ENCODE measurements at regions not wholly inside any gene's neighbourhood (a gene's known extent, or its start where the extent isn't known, plus 50 kb on each side); places are given as distances from the start of the nearest gene placed in this dataset.

DNA sequence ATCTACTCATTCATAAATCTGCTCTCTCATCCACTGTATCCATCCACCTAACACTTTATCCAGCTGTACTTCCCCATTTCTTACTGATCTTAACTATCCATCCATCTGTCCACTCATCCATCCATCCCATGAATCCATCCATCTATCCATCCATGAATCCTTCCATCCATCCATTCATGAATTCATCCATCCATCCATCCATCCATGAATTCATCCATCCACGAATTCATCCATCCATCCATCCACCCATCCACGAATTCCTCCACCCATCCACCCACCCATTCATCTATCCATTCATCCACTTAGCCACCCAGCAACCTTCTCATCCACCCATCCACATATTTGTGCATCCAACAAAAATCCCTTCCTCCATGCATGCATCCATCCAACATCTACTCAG is 128.6 kb upstream of the MYL2 start:
- no peaks in the 10 kb centered on the region for H3K9me3 Mint-ChIP-seq
- H3K36me3 Mint-ChIP-seq, result no peaks in the 10 kb centered on the region
- POLR2A ChIA-PET, result no interaction called here
- CTCF ChIA-PET, result no interaction called here
- DNase-seq (ENCODE audit: low spot score), result no peak
- ATAC-seq, result no peak
- H3K4me1 Mint-ChIP-seq, result no peaks in the 10 kb centered on the region; the same call in 1 of the 2 replicates
- no peak overlapping the region for H3K4me3 Mint-ChIP-seq
- H3K27ac Mint-ChIP-seq, result no peak overlapping the region
- H3K27me3 Mint-ChIP-seq (ENCODE audit: low read depth), result no peaks in the 10 kb centered on the region
- TF ChIP-seq GRHL2 (CRISPR knock-in tag; IDR thresholded peaks at IDR 0.05; ENCODE audit: insufficient replicate concordance, severe bottlenecking), result no peak
- TF ChIP-seq, protein P1, sequence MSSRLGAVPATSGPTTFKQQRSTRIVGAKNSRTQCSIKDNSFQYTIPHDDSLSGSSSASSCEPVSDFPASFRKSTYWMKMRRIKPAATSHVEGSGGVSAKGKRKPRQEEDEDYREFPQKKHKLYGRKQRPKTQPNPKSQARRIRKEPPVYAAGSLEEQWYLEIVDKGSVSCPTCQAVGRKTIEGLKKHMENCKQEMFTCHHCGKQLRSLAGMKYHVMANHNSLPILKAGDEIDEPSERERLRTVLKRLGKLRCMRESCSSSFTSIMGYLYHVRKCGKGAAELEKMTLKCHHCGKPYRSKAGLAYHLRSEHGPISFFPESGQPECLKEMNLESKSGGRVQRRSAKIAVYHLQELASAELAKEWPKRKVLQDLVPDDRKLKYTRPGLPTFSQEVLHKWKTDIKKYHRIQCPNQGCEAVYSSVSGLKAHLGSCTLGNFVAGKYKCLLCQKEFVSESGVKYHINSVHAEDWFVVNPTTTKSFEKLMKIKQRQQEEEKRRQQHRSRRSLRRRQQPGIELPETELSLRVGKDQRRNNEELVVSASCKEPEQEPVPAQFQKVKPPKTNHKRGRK (CRISPR knock-in tag; IDR thresholded peaks at IDR 0.05; ENCODE audit: borderline replicate concordance), result no peak
- TF ChIP-seq TEAD1 (CRISPR knock-in tag; IDR thresholded peaks at IDR 0.05), result no peak
- no peak for TF ChIP-seq ZNF138 (CRISPR knock-in tag; conservative IDR thresholded peaks at IDR 0.05)
- TF ChIP-seq, protein P2, sequence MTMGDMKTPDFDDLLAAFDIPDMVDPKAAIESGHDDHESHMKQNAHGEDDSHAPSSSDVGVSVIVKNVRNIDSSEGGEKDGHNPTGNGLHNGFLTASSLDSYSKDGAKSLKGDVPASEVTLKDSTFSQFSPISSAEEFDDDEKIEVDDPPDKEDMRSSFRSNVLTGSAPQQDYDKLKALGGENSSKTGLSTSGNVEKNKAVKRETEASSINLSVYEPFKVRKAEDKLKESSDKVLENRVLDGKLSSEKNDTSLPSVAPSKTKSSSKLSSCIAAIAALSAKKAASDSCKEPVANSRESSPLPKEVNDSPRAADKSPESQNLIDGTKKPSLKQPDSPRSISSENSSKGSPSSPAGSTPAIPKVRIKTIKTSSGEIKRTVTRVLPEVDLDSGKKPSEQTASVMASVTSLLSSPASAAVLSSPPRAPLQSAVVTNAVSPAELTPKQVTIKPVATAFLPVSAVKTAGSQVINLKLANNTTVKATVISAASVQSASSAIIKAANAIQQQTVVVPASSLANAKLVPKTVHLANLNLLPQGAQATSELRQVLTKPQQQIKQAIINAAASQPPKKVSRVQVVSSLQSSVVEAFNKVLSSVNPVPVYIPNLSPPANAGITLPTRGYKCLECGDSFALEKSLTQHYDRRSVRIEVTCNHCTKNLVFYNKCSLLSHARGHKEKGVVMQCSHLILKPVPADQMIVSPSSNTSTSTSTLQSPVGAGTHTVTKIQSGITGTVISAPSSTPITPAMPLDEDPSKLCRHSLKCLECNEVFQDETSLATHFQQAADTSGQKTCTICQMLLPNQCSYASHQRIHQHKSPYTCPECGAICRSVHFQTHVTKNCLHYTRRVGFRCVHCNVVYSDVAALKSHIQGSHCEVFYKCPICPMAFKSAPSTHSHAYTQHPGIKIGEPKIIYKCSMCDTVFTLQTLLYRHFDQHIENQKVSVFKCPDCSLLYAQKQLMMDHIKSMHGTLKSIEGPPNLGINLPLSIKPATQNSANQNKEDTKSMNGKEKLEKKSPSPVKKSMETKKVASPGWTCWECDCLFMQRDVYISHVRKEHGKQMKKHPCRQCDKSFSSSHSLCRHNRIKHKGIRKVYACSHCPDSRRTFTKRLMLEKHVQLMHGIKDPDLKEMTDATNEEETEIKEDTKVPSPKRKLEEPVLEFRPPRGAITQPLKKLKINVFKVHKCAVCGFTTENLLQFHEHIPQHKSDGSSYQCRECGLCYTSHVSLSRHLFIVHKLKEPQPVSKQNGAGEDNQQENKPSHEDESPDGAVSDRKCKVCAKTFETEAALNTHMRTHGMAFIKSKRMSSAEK (CRISPR knock-in tag; IDR thresholded peaks at IDR 0.05; ENCODE audit: borderline replicate concordance), result no peak
- no peak for TF ChIP-seq ZNF317 (CRISPR knock-in tag; IDR thresholded peaks at IDR 0.05; ENCODE audit: borderline replicate concordance, low read depth)
- TF ChIP-seq ZNF121 (CRISPR knock-in tag; IDR thresholded peaks at IDR 0.05), result no peak
- no peak for TF ChIP-seq NFATC4 (CRISPR knock-in tag; IDR thresholded peaks at IDR 0.05)
- no peak for TF ChIP-seq CBFB (CRISPR knock-in tag; IDR thresholded peaks at IDR 0.05; ENCODE audit: low read depth)
- TF ChIP-seq CREM (CRISPR knock-in tag; IDR thresholded peaks at IDR 0.05), result no peak
- TF ChIP-seq MXD4 (CRISPR knock-in tag; IDR thresholded peaks at IDR 0.05; ENCODE audit: borderline replicate concordance), result no peak
- TF ChIP-seq, protein P3, sequence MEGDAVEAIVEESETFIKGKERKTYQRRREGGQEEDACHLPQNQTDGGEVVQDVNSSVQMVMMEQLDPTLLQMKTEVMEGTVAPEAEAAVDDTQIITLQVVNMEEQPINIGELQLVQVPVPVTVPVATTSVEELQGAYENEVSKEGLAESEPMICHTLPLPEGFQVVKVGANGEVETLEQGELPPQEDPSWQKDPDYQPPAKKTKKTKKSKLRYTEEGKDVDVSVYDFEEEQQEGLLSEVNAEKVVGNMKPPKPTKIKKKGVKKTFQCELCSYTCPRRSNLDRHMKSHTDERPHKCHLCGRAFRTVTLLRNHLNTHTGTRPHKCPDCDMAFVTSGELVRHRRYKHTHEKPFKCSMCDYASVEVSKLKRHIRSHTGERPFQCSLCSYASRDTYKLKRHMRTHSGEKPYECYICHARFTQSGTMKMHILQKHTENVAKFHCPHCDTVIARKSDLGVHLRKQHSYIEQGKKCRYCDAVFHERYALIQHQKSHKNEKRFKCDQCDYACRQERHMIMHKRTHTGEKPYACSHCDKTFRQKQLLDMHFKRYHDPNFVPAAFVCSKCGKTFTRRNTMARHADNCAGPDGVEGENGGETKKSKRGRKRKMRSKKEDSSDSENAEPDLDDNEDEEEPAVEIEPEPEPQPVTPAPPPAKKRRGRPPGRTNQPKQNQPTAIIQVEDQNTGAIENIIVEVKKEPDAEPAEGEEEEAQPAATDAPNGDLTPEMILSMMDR (IDR thresholded peaks at IDR 0.05), result no peak
- TF ChIP-seq FOXK1 (CRISPR knock-in tag; IDR thresholded peaks at IDR 0.05), result no peak
- TF ChIP-seq, protein P4, sequence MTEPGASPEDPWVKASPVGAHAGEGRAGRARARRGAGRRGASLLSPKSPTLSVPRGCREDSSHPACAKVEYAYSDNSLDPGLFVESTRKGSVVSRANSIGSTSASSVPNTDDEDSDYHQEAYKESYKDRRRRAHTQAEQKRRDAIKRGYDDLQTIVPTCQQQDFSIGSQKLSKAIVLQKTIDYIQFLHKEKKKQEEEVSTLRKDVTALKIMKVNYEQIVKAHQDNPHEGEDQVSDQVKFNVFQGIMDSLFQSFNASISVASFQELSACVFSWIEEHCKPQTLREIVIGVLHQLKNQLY (CRISPR knock-in tag; IDR thresholded peaks at IDR 0.05), result no peak
- no peak for TF ChIP-seq MYBL2 (CRISPR knock-in tag; IDR thresholded peaks at IDR 0.05)
- TF ChIP-seq GTF2I (CRISPR knock-in tag; conservative IDR thresholded peaks at IDR 0.05), result no peak
- TF ChIP-seq, protein P5, sequence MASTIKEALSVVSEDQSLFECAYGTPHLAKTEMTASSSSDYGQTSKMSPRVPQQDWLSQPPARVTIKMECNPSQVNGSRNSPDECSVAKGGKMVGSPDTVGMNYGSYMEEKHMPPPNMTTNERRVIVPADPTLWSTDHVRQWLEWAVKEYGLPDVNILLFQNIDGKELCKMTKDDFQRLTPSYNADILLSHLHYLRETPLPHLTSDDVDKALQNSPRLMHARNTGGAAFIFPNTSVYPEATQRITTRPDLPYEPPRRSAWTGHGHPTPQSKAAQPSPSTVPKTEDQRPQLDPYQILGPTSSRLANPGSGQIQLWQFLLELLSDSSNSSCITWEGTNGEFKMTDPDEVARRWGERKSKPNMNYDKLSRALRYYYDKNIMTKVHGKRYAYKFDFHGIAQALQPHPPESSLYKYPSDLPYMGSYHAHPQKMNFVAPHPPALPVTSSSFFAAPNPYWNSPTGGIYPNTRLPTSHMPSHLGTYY (CRISPR knock-in tag; IDR thresholded peaks at IDR 0.05), result no peak
- no peak for TF ChIP-seq ZNF219 (CRISPR knock-in tag; IDR thresholded peaks at IDR 0.05; ENCODE audit: borderline replicate concordance)
- TF ChIP-seq ZNF671 (CRISPR knock-in tag; IDR thresholded peaks at IDR 0.05), result no peak
- TF ChIP-seq, protein P6, sequence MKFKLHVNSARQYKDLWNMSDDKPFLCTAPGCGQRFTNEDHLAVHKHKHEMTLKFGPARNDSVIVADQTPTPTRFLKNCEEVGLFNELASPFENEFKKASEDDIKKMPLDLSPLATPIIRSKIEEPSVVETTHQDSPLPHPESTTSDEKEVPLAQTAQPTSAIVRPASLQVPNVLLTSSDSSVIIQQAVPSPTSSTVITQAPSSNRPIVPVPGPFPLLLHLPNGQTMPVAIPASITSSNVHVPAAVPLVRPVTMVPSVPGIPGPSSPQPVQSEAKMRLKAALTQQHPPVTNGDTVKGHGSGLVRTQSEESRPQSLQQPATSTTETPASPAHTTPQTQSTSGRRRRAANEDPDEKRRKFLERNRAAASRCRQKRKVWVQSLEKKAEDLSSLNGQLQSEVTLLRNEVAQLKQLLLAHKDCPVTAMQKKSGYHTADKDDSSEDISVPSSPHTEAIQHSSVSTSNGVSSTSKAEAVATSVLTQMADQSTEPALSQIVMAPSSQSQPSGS (CRISPR knock-in tag; IDR thresholded peaks at IDR 0.05; ENCODE audit: borderline replicate concordance, low read depth), result no peak
